Body of pancreas (tissue), 4 donors: ENCODE measurements at regions not wholly inside any gene's neighbourhood (a gene's known extent, or its start where the extent isn't known, plus 50 kb on each side); places are given as distances from the start of the nearest gene placed in this dataset.

Experiments
- ATAC-seq: fragments of 150-250 bp; one replicate; pipeline ENCODE4 v1.9.1; 2016
- DNase-seq, 4 donors: peaks; one replicate each; pipeline ENCODE4 v3.0.0-alpha.2; 2019
- H3K27ac ChIP-seq, 4 donors: fragments of 200-600 bp; sonication (generic); 1 replicate in 3 of 4; 2 replicates in 1 of 4; pipeline versions ENCODE4 v1.5.1 to v1.6.1; 2016 to 2019; ENCODE audit warnings: mild to moderate bottlenecking in 1 of 4, mixed read lengths in 1 of 4, moderate library complexity in 1 of 4
- H3K27me3 ChIP-seq, 2 donors: fragments of 200-600 bp; sonication (generic); one replicate each; pipeline ENCODE4 v1.6.0; 2016; ENCODE audit warnings: mild to moderate bottlenecking in 1 of 2
- H3K36me3 ChIP-seq, 2 donors: fragments of 200-600 bp; sonication (generic); replicated peaks in 1 of 2; 2 replicates each; pipeline ENCODE4 v1.5.1; 2016; ENCODE audit warnings: low read depth in 2 of 2; ENCODE audit not compliant: insufficient read depth in 1 of 2
- H3K4me1 ChIP-seq: fragments of 200-600 bp; sonication (generic); one replicate; pipeline ENCODE4 v1.6.0; 2016
- H3K4me3 ChIP-seq, 2 donors: fragments of 200-600 bp; sonication (generic); 1 replicate in 1 of 2; 2 replicates in 1 of 2; pipeline ENCODE4 v1.5.1; 2016 to 2019
- H3K9me3 ChIP-seq, 3 donors: fragments of 200-600 bp; sonication (generic); 1 replicate in 2 of 3; 2 replicates in 1 of 3; pipeline ENCODE4 v1.5.1; 2016
- CTCF ChIP-seq, 7 experiments: fragments of 450-650 bp in 4 of 7; fragments of 200-600 bp in 3 of 7; sonication (generic) in 3 of 7; IDR thresholded peaks; one replicate each; pipeline ENCODE4 v1.5.1; 2016 to 2019; ENCODE audit warnings: antibody characterized with exemption in 7 of 7
- POLR2A ChIP-seq, 3 donors: fragments of 450-650 bp; IDR thresholded peaks; one replicate each; pipeline ENCODE4 v1.6.1; 2016; ENCODE audit warnings: antibody characterized with exemption in 3 of 3, mild to moderate bottlenecking in 2 of 3
- WGBS, 2 donors: methylation state at CpG; one replicate each; pipeline ENCODE4 v1.1.5; 2017; 5-methylcytosine and 5-hydroxymethylcytosine counted together
- intact Hi-C: fragments of 100-400 bp; cut with DNase I; formaldehyde crosslinking; loops from one replicate; pipeline ENCODE4 v1.15.1; 2023

GRCh38 chr4:126346654-126347053 is 1031.9 kb downstream of the FAT4 start:
- no peak for DNase-seq
- Histone ChIP-seq H3K27ac (no peak overlapping the region), H3K27me3 (no peaks in the 10 kb centered on the region), H3K4me1 (no peaks in the 10 kb centered on the region), H3K9me3 (no peaks in the 10 kb centered on the region), H3K4me3 (no peak overlapping the region), H3K36me3 (no peaks in the 10 kb centered on the region)
- no peak for TF ChIP-seq POLR2A (IDR thresholded peaks at IDR 0.05)
- no peak for TF ChIP-seq CTCF (IDR thresholded peaks at IDR 0.05)
- 27 to 36% methylated on average over 2 of the region's 2 CpGs for WGBS, 2 donors
- no peak for ATAC-seq
- intact Hi-C loops: no loop called here

GRCh38 chr4:126354784-126355183 is 1040.0 kb downstream of the FAT4 start:
- TF ChIP-seq POLR2A (IDR thresholded peaks at IDR 0.05) (no peak), CTCF (IDR thresholded peaks at IDR 0.05) (no peak)
- intact Hi-C loops: no loop called here
- no peaks in the 10 kb centered on the region for H3K9me3 ChIP-seq
- H3K36me3 ChIP-seq: no peaks in the 10 kb centered on the region
- DNase-seq: no peak
- H3K4me3 ChIP-seq: no peak overlapping the region
- 31 to 32% methylated on average over 3 of the region's 3 CpGs for WGBS, 2 donors
- no peak for ATAC-seq
- H3K27ac ChIP-seq: no peak overlapping the region
- no peaks in the 10 kb centered on the region for H3K27me3 ChIP-seq
- H3K4me1 ChIP-seq: no peaks in the 10 kb centered on the region

GRCh38 chr4:126358041-126358440 is 1043.3 kb downstream of the FAT4 start:
- no peaks in the 10 kb centered on the region for H3K4me1 ChIP-seq
- no peak for TF ChIP-seq CTCF (IDR thresholded peaks at IDR 0.05)
- TF ChIP-seq POLR2A (IDR thresholded peaks at IDR 0.05): no peak
- ATAC-seq (no peak), DNase-seq (no peak)
- H3K36me3 ChIP-seq: no peaks in the 10 kb centered on the region
- H3K27ac ChIP-seq: no peak overlapping the region
- no peaks in the 10 kb centered on the region for H3K9me3 ChIP-seq
- no peak overlapping the region for H3K4me3 ChIP-seq
- intact Hi-C loops: no loop called here
- H3K27me3 ChIP-seq: no peaks in the 10 kb centered on the region
- WGBS, 2 donors: 71 to 76% methylated on average over 2 of the region's 2 CpGs

GRCh38 chr4:126361287-126361686 is 1046.5 kb downstream of the FAT4 start:
- H3K36me3 ChIP-seq: no peaks in the 10 kb centered on the region
- ATAC-seq: no peak
- H3K4me1 ChIP-seq: no peaks in the 10 kb centered on the region
- H3K4me3 ChIP-seq: no peak overlapping the region
- no peaks in the 10 kb centered on the region for H3K27me3 ChIP-seq
- TF ChIP-seq CTCF (IDR thresholded peaks at IDR 0.05) (no peak), POLR2A (IDR thresholded peaks at IDR 0.05) (no peak)
- intact Hi-C loops: no loop called here
- no peak for DNase-seq
- no peaks in the 10 kb centered on the region for H3K9me3 ChIP-seq
- 46 to 71% methylated on average over 4 of the region's 4 CpGs for WGBS, 2 donors
- no peak overlapping the region for H3K27ac ChIP-seq

GRCh38 chr4:126364311-126364911 is 1049.7 kb downstream of the FAT4 start:
- intact Hi-C loops: no loop called here
- no peak for ATAC-seq

More at GRCh38 chr4:126364311-126364911, 1049.7 kb downstream of the FAT4 start:
- TF ChIP-seq POLR2A (IDR thresholded peaks at IDR 0.05) (no peak), CTCF (IDR thresholded peaks at IDR 0.05) (no peak)
- no peaks in the 10 kb centered on the region for H3K4me1 ChIP-seq
- 39 to 43% methylated on average over 1 of the region's 1 CpG for WGBS, 2 donors
- no peaks in the 10 kb centered on the region for H3K27me3 ChIP-seq
- no peaks in the 10 kb centered on the region for H3K36me3 ChIP-seq
- DNase-seq: no peak
- no peak overlapping the region for H3K27ac ChIP-seq
- no peak overlapping the region for H3K4me3 ChIP-seq
- no peaks in the 10 kb centered on the region for H3K9me3 ChIP-seq
